NCI-H187 (cell line): ENCODE measurements at regions not wholly inside any gene's neighbourhood (a gene's known extent, or its start where the extent isn't known, plus 50 kb on each side); places are given as distances from the start of the nearest gene placed in this dataset.

Experiments used
- DNase-seq, 2 experiments: peaks; one replicate each; lab custom pipeline; 2025; lab: John Stamatoyannopoulos, UW

GRCh38 chr2:190783513-190784263 is 96.9 kb upstream of the GLS start:
- DNase-seq: no peak

GRCh38 chr2:190785334-190785733 is 95.3 kb upstream of the GLS start:
- no peak for DNase-seq

GRCh38 chr2:190786404-190787166 is 94.0 kb upstream of the GLS start:
- no peak for DNase-seq

- no peak for DNase-seq
These were observed 92.8 kb upstream of the GLS start for GRCh38 chr2:190787743-190788235.

GRCh38 chr2:190789074-190790004 is 91.3 kb upstream of the GLS start:
- no peak for DNase-seq

- no peak for DNase-seq
These were observed 89.2 kb upstream of the GLS start for GRCh38 chr2:190791347-190791975.

GRCh38 chr2:190791976-190792575 is 88.5 kb upstream of the GLS start:
- DNase-seq: no peak

GRCh38 chr2:190792956-190793888 is 87.4 kb upstream of the GLS start:
- no peak for DNase-seq

- no peak for DNase-seq
These were observed 86.2 kb upstream of the GLS start for GRCh38 chr2:190794377-190794776.

GRCh38 chr2:190794790-190795189 is 85.8 kb upstream of the GLS start:
- DNase-seq: no peak

- DNase-seq: no peak
These were observed 84.9 kb upstream of the GLS start for GRCh38 chr2:190795686-190796085.

GRCh38 chr2:190799999-190800398 is 80.6 kb upstream of the GLS start:
- DNase-seq: no peak

- DNase-seq: no peak
These were observed 80.1 kb upstream of the GLS start for GRCh38 chr2:190800528-190800927.

GRCh38 chr2:190802129-190802528 is 78.5 kb upstream of the GLS start:
- no peak for DNase-seq

- DNase-seq: no peak
These were observed 77.9 kb upstream of the GLS start for GRCh38 chr2:190802626-190803209.

- DNase-seq: no peak
These were observed 76.3 kb upstream of the GLS start for GRCh38 chr2:190804182-190804795.

- DNase-seq: no peak
These were observed 75.5 kb upstream of the GLS start for GRCh38 chr2:190805126-190805525.

GRCh38 chr2:190805843-190806242 is 74.8 kb upstream of the GLS start:
- no peak for DNase-seq

- no peak for DNase-seq
These were observed 72.7 kb upstream of the GLS start for GRCh38 chr2:190807886-190808285.
